ENCODE measurements at regions not wholly inside any gene's neighbourhood (a gene's known extent, or its start where the extent isn't known, plus 50 kb on each side); places are given as distances from the start of the nearest gene placed in this dataset.
"Not testable (repeated sequence)": the region's sequence is repeated elsewhere in the genome, so short reads cannot be mapped to it uniquely, and the experiment has no call there.

- DNase-seq = no peak
Observed at GRCh38 chr1:187641907-187642306, 813.2 kb downstream of the PLA2G4A start.

DNA sequence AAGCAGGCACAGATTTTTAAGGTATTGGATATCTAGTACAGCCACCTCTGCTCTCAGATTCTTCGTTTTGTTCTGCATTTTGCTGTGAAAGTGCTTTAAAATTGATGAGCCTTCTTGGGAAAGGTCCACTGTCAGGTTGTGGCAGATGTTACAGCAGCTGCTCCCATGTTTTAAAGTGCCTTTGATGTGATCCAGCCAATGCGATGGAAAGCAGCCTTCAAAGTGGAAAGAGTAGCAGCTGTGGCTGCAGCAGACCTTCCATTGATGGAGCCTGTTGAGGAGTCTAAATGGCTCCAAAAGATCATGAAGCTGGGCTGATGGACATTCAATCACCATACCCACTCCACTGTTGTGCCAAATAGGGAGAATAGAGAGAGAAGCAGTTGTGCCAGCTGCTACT is 816.9 kb downstream of the PLA2G4A start:
- DNase-seq = no peak

- DNase-seq = no peak
Observed at GRCh38 chr1:187646536-187647107, 817.9 kb downstream of the PLA2G4A start.

DNA sequence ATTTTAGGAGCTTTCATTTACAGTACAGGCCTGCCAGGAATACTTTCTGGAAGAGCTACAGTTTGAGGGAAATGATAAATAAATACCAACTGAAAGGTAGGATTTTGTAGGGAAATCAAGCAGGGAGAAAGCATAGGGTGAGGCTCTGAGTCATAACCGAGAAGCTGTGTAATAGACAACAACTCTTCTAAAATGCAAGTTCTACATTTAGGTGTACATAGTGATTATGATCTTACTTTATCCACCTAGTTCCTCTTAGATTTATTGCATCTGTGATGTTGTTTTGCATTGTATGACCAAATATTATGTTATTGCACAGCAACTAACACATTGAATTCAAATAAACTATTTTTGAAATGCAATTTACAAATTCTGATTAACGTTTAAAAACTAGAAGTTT is 819.3 kb downstream of the PLA2G4A start:
- DNase-seq = no peak

GRCh38 chr1:187654635-187655034 is 825.9 kb downstream of the PLA2G4A start:
- DNase-seq = no peak

DNA sequence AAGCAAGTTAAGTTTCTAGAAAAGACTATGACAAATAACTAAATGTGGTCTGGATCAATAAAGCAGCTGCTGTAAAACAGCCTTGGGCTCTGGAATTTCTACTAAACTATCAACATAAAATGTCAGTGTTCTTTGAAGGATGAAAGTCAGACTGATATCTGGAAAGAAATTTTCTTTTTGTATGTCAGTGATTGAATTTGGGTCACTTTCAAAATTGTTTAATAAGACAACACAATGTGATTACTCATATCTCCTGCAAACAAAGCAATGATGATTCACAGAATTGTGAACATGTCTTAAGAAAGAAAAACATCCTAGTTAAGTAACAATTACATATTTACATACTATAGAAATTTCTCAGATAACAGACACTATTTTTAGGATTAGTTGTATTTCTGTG is 826.4 kb downstream of the PLA2G4A start:
- no peak for DNase-seq

DNA sequence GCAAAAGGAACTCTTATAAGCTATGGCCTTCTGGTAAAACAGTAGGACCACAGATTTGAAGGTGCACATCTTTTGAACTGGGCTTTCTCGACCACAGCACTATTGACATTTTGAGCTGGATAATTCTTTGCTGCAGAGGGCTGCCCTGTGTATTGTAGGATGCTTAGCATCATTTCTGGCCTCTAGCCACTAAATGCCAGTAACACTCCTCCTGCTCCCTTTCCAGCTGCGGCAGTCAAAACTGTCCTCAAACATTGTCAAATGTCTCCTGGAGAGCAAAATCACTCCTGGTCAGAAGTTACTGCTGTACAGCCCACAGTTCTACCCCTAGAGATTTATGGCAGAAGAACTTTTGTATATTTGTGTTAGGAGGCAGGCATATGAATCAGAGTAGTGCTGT is 836.7 kb downstream of the PLA2G4A start:
- no peak for DNase-seq

DNA sequence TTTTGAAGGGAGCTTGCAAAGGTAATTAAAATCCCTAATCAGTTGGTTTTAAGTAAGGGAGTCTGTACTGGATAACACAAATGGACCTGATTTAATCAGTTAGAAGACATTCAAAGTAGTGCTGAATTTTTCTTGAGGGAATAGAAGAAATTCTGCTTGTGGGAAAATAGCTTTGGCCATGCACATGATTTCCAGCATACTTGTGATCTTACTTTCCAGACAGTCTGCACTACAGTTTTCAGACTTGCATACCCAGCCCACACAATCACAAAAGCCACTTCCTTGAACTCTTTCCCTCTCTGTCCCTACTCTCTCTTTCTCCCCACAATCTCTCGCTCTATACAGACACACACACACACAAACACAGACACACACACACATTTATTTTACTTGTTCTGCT is 852.1 kb downstream of the PLA2G4A start:
- DNase-seq = no peak

- DNase-seq = no peak
Observed at GRCh38 chr1:187682112-187682511, 853.4 kb downstream of the PLA2G4A start.

DNA sequence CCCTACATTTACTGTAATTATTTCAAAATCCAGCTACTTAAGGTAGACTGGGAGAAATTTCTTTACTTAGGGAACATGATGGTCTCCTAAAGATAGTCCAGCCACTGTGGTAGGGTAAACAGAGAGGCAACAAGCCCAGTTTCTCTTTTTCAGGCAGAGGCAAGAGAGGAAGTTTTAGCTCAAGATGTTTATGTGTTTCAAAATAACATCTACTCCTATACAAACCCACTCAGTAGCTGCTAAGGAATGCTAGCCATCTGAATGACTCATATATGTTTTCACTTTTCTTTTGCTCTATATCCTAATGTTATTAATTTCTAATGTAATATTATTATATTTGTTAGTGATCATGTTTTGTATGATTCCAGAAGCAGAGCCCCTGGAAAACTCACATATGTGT is 856.6 kb downstream of the PLA2G4A start:
- no peak for DNase-seq

DNA sequence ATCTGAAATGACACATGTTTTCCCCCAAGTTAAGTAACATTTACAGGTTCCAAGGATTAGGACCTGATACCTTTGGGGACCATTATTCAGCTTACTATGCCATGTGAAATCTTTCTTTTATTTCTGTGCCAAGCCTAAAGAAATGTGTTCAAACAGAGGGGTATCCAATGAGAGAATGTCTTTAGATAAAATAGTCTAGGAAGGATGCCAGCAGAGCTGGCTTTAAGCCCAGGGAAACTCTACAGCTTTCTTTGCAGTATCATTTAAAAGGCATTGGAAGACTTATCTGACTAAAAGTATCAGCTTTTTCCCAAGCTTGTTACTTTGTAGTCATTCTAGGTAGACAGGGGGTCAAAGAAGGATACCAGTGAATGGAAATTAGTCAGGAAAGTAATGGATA is 860.4 kb downstream of the PLA2G4A start:
- DNase-seq = no peak

- DNase-seq = no peak
Observed at GRCh38 chr1:187691439-187691838, 862.7 kb downstream of the PLA2G4A start.

- no peak for DNase-seq
Observed at GRCh38 chr1:187692799-187693198, 864.0 kb downstream of the PLA2G4A start.

DNA sequence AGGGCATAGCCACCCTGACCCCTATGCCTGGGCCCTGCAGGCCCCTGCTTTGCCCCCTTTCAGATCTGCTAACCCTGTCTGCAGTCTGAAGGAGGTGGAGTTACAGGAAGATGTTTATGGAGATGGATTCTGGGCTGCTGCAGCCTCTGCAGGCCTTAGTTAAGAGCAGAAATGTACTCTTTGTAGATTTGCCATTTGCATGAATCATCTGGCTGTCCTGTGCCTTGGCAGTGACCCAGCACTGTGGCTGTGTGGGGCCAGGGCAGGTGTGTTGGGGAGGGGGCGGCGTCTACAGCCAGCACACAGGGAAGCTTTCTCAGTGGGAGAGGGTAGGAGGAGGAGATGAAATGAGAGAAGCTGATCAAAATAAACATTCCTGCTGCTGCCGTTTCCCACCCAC is 867.3 kb downstream of the PLA2G4A start:
- DNase-seq = no peak

DNA sequence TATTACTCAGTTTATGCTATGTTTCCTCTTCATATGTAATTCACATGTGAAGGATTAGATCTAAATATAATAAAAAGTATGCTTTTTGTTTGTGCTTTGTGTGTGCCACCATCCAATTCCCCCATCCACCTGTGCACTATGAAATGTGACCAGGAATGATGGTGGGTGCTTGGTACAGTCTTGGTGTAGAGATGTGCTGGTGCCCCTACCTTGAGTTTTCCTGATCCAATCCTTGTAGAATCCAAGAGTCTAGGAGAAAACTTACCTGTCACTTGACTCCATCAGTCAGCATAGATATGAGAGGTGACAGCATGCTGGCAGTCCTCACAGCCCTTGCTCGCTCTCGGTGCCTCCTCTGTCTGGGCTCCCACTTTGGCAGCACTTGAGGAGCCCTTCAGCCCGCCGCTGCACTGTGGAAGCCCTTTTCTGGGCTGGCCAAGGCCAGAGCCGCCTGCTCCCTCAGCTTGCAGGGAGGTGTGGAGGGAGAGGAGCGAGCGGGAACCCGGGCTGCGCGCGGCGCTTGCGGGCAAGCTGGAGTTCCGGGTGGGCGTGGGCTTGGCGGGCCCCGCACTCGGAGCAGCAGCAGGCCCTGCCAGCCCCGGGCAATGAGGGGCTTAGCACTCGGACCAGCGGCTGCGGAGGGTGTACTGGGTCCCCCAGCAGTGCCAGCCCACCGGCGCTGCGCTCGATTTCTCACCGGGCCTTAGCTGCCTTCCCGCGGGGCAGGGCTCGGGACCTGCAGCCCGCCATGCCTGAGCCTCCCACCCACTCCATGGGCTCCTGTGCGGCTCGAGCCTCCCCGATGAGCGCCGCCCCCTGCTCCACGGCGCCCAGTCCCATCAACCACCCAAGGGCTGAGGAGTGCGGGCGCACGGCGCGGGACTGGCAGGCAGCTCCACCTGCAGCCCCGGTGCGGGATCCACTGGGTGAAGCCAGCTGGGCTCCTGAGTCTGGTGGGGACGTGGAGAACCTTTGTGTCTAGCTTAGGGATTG is 874.7 kb downstream of the PLA2G4A start:
- not testable (repeated sequence) for DNase-seq

DNA sequence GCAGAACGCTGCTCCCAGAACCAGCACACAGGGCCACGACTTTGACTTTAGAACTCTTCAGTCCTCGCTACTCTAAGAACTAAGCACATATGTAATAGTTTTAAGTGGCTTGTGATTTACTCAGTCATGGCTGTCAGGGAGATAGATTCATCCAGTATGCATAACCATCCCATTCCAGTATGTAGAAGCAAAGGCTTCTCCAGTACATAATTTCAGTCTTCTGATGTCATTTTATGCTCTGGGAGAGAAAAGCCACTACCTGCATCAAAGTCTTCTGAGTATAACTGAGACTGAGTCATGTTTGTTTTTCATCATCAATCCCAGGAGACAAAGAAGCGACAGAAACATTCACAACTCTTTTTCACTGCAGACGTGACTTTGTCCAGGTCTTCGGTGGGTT is 885.7 kb downstream of the PLA2G4A start:
- DNase-seq = no peak

- no peak for DNase-seq
Observed at GRCh38 chr1:187715483-187715882, 886.7 kb downstream of the PLA2G4A start.

- no peak for DNase-seq
Observed at GRCh38 chr1:187716160-187716559, 887.4 kb downstream of the PLA2G4A start.

DNA sequence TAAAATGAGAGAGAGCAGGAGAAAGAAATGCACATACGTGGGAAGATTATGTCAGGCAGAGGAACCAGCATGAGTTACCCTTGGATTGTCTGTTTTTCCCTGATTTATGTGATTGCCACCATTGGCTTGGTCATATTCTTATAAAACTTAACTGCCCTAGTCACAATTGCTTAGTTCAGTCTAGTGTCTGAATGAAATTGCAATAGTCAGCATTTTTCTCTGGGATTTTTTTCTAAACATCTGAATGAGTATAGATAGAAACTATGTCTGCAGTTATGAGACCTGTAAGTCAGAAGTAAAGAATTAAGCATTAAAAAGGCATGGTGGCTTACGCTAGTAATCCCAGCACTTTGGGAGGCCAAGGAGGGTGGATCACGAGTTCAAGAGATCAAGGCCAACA is 889.8 kb downstream of the PLA2G4A start:
- DNase-seq = no peak

DNA sequence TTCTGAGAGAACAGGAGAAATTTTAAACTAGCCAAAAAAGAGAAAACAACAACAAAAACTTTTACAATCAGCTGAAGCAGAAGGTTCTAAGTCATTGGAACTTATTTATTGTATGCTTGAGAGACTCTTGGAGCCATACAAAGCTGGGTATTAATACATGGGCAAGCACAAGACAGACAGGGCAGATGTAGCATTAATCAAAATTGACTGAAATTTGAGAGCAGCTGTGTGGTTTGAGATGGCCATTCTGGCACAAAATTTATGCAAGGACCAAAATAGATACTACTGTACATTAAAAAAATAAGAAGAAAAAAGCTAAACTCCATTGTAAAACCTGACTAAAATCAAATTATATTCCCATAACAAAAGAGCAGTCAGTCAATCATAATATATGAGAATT is 892.5 kb downstream of the PLA2G4A start:
- no peak for DNase-seq

DNA sequence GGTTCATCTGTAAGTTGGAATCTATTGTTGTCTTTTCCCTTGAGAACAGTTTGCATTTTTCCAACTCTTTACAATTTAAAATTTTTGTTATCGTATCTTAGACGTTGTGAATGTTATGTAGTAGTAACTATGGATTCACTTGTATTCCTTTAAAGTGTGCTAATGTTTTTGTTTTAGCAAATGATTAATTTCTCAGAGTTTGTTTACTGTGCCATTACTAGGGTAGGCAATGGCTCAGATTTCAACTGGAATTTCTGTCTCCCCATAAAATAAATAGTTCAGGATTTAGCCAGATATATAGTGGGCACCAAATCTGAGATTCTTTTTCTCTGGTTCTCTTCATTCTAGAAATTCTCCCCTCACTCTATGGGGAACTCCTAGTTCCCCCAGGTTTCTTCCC is 896.5 kb downstream of the PLA2G4A start:
- DNase-seq = no peak

GRCh38 chr1:187733232-187733631 is 904.5 kb downstream of the PLA2G4A start:
- DNase-seq = no peak

- DNase-seq = no peak
Observed at GRCh38 chr1:187734427-187734826, 905.7 kb downstream of the PLA2G4A start.

- DNase-seq = no peak
Observed at GRCh38 chr1:187744665-187745064, 915.9 kb downstream of the PLA2G4A start.

- no peak for DNase-seq
Observed at GRCh38 chr1:187755536-187755935, 926.8 kb downstream of the PLA2G4A start.
